HG03521 (cell line): ENCODE measurements at regions not wholly inside any gene's neighbourhood (a gene's known extent, or its start where the extent isn't known, plus 50 kb on each side); places are given as distances from the start of the nearest gene placed in this dataset.
"Not testable (repeated sequence)": the region's sequence is repeated elsewhere in the genome, so short reads cannot be mapped to it uniquely, and the experiment has no call there.

Experiments used
- ATAC-seq: cut with Tn5 transposase; IDR thresholded peaks from one replicate; pipeline ENCODE4 v1.9.1; 2021; ENCODE audit warnings: mild to moderate bottlenecking, moderate library complexity; ENCODE audit not compliant: unreplicated experiment

DNA sequence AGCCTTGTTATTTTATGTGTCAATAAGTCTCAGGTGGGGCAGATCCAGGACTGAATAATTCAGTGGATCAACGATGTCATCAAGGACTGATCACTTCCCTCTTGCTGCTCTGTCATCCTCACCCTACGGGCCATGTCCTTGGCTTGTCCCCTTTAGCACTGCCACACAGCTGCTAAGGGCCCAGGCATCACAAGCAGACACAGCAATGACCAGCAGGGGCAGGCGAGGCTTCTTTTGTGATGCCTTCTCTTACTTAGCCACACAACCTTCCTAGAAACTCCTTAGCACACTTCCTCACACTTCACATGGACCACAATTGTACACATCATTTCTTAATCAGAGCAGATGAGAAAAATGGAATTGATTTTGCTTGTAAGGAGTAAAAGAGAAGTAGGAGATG is 356.3 kb upstream of the SOX9 start:
- ATAC-seq, result peak; percentile 64

DNA sequence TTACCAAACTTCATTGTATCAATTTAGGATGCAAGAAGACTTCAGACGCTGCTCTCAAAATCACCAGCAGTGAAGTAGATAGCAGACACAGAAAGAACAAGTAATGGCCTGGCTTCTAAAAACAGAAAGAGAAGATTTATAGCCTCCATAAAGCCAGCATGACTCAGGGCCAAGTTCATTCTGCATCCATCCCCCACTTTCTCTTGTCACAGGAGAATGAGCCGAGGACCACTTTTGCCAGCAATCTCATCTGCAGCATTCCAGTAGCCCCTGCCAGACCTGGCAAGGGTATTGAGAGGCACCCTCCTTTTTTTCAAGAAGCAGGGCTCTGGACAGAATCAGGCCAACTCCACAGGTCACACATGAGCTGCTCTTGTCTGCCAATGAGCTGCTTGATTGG is 355.4 kb upstream of the SOX9 start:
- ATAC-seq, result no peak

DNA sequence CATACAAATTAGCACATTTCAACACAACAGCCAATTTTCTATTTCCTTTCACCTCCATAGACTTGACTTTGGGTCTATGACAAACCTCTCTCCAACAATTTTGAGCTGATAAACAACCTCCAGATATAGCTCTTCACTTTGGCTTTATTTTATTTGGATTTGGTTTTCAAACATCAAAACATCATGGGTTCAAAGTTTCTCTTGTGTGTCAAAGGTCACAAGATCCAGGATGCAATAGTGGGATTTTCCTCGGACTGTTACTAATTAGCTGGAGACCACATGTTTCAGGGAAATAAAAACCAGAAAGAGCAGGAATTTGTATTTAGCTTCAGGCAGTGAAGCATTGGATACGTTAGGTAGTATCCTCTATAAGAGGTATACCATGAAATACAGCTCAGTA is 351.0 kb upstream of the SOX9 start:
- no peak for ATAC-seq

DNA sequence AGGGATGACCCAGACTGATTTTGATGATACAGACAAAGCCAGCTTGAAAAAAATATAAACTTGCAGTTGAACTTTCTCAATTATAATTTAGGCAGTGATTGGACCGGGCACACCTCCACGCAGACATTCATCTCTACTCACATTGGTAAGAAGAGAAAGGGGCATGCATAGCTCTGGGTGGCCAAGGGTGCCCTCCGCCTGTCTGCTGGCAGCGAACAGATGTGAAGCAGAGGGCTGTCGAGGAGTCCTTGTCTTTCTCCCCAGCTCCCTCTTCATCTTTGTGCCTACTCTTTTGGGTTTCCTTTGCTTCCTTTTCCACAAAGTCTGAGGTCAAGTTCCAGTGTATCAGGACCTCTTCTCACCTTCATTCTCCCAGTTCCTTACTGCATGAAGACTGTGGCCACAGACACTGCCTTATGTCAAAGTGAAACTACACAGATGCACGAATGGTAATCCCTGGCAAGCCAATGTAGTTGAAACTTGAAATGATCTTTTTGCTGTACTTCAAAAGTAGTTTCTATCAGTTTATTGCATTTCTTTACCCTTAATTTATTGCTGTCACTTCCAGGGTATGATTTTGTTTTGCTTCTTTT is 343.7 kb upstream of the SOX9 start:
- no peak for ATAC-seq

DNA sequence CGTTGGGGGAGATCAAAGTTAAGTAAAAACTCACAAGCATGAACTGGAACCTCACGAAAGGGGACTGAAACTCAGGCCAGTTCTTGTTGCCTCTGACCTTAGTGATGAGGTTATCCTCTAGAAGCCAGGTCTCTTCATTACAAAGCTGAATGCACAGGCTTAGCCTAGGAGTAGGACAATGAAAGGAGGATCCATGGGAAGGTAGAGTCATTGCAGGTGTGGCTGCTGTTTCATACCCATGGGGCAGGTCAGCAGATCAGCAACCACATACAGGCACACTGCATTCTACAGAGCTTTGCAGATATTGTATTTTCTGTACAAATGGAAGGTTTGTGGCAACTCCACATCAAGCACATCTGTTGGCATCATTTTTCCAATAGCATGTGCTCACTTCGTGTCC is 341.3 kb upstream of the SOX9 start:
- no peak for ATAC-seq

DNA sequence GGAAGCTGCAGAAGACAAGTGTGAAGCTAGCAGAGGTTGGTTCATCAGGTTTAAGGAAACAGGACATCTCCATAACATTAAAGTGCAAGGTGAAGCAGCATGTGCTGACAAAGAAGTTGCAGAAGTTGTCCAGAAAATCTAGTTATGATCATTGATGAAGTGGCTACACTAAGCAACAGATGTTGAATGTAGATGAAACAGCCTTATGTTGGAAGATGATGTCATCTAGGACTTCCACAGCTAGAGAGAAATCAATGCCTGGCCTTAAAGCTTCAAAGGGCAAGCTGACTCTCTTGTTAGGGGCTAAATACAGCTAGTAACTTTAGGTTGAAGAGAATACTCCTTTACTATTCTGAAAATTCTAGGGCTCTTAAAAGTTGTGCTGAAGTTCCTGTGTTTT is 340.2 kb upstream of the SOX9 start:
- no peak for ATAC-seq

DNA sequence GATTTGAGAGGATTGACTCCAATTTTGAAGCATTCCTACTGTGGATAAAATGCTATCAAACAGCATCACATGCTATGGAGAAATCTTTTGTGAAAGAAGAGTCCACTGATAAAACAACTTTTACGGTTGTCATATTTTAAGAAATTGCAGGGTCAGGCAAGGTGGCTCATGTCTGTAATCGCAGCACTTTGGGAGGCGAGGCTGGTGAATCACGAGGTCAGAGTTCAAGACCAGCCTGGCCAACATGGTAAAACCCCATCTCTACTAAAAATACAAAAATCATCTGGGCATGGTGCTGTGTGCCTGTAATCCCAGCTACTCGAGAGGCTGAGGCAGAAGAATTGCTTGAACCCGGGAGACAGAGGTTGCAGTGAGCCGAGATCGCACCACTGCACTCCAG is 338.8 kb upstream of the SOX9 start:
- not testable (repeated sequence) for ATAC-seq

DNA sequence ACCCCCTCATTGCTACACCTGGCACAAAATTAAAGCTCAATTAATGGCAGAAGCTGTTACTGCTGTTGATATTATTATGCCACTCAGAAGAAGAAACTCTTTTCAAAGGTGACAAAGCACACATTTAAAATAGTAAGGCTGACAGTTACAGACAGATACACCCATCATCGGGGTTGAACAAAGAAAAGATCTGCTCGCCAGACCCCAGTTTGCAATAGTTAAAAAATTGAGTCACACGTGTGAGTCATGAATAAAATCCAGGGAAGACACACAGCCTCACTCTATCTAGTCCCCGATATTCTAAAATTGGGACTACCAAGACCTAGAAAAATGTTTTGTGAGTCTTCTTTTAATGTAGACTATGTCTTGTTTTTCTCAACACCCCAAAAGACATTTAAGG is 330.0 kb upstream of the SOX9 start:
- ATAC-seq, result no peak

DNA sequence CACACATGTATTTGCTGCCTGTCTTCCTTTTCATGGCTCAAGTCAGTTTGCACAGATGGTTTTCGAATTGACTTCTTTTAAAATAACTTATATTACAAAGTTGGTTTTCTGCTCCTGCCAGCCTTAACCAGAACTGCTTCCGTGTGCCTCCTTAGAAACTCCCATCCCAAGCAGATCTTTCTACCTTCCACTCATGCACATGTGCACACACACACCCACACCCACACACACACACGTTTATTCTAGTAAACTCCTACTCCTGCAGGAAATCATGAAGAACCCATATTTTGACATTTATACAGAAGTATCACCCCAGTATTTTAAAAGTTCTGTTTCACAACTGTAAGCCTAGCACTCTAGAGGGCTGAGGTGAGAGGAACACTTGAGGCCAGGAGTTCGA is 329.5 kb upstream of the SOX9 start:
- no peak for ATAC-seq

DNA sequence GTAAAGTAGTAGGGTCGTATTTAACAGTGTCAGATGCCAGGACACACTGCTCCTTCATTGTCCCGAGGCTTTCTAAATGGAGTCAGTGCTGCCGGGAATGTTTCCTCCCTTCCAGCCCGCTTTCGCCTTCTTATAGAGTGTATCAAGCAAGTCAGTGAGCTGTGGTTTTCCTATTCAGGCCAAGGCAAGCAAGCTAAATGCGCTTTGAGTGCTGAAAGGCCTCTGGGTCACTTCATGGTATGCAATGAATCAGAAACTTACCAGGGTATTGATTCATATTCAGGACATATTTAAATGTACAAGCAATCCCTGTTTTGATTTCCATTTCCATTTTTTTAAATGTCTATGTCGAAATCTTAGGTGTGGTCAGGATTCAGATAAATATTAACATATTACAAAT is 327.9 kb upstream of the SOX9 start:
- ATAC-seq, result no peak

DNA sequence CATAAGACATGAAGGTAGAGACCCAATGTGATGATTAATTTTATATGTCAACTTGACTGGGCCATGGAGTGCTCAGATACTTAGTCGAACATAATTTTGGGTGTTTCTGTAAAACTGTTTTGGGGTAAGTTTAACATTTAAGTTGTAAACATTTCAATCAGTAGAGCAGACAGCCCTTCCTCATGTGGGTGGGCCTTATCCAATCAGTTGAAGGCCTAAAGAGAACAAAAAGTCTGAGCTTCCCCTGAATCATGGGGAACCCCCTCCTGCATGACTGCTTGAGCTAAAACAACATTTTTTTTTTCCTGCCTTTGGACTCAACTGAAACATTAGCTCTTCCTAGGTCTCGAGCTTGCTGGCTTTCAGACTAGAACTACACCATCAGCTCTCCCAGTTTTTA is 327.3 kb upstream of the SOX9 start:
- no peak for ATAC-seq

DNA sequence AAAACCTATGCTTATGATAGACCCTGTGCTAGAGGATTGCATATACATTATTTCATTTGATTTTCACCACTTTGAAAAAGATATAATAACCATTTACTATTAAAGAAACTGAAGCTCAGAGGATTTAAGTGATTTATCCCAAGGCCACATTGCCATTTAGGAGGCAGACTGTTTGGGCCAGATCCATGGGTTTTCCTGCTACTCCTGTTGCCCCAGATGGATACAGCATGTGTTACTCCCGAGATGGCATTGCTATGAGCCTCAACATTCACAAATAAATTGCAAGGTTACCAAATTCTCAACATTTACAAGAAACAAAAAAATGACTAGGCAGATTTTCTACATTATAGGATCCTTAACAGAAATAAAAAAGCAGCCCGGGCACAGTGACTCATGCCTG is 322.1 kb upstream of the SOX9 start:
- no peak for ATAC-seq

DNA sequence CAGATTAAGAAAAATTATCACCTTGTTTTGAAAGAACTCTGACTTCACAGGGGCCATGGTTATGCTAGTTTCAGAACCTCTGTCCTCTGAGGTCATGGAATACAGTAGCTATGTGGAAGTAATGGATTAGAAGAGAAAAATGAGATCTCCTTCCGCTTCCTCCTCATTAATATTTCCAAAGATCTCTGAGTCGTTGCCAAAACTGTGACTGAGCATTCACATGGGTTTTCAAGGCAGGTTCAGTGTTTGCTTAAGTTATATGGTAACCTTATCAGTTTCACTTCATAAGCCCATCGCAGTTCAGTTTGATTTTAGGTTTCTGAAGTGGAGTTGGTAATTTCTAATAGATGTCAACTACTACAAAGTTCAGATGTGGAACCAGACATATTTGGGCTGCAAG is 321.2 kb upstream of the SOX9 start:
- no peak for ATAC-seq

DNA sequence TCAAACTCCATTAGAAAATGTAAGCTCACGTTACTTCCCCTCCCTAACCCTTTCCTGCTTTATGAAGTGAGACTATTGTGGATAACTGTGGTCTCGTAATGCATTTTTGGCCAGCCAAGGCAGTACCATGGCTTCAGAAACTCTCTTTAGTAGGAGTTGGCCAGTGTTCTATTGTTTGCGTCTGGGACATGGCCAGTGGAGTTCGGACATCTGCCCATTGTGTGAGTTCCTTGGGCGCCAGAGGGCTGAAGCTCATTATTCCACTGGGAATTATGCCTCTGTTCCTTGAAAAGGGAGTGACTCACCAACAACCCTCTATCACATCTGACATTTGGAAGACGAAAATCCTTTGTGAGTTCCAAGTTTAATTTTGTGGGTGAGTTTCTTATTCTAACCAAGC is 319.5 kb upstream of the SOX9 start:
- ATAC-seq, result no peak

DNA sequence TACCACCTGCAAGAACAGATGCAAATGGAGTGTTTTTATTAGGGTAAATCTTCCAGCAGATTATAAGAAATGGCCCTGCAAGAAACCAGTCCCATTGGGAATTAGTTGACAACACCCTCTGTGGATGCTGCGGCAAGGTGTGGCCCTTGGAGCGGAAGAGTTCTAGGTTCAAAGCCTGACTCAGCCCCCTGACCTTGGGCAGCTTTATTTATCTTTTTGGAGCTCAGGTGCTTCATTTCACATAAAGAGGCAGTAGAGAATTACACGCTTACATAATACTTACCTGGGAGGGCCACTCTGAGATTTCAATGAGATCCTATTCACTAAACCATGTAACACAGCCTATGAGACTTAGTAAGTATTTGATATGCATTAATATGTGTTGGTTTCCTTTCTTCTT is 318.2 kb upstream of the SOX9 start:
- ATAC-seq, result no peak

DNA sequence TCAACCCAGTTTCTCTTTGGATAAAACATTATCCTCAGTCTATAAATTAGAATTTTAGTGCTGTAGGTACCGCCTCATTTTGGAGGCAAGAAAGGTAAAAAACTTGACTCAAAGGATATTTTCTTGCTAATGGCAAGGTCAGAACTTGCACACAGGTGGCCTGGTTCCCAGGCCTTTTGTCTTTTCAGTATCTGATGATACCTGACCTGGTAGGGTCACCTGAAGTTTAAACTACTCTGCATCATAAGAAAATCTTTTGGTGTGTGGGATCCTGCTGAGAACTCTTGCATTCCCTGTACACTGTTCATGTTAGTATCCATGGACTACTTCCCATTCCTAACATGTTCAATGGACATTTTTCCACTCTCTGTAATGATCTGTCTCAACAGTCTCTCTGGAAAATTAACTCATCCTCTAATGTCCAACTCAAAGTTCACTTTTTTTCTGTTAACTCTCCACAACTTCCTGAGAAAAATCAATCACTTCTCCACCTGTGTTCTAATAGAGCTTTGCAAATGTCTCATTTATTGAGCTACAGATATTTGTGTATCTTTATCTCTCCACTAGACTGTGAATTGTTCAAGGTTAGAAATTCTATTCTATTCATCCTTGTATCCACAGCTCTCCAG is 317.1 kb upstream of the SOX9 start:
- ATAC-seq, result no peak

DNA sequence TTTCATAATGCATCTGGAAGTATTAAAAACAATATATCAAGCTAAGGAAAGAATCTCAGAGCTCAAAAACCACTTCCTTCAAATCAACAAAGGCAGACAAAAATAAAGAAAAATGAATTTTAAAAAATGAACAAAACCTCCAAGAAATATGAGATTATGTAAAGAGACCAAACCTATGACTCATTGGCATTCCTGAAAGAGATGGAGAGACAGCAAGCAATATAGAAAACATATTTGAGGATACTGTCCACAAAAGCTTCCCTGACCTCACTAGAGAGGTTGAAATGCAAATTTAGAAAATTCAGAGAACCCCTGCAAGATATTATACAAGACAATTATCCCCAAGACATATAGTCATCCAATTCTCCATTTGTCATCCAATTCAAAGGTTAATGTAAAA is 311.3 kb upstream of the SOX9 start:
- no peak for ATAC-seq

DNA sequence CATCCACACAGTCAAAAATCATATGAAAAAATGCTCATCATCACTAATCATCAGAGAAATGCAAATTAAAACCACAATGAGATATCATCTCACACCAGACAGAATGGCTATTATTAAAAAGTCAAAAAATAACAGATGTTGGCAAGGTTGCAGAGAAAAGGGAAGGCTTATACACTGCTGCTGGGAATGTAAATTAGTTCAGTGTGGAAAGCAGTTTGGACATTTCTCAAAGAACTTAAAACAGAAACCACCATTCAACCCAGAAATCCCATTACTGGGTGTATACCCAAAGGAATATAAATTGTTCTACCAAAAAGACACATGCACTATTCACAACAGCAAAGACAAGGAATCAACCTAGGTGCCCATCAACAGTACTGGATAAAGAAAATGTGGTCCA is 307.0 kb upstream of the SOX9 start:
- ATAC-seq, result not testable (repeated sequence)

DNA sequence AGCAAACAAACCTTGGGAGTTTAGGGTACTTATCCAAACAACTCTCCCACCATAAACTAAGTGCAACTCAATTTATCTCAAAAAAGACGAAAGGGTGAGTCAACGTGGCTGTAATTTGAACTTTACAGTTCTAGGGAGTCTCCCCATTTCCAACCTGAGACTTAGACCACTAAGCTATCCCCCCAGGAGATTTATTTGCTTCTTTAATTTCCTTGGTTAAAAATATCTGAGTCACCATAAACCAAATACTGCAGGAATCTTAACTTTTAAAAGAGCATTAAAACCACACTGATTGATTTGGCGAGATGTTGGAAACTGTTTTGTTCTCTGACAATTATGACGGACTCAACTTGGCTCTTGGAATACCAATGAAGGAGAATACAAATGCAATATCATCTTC is 299.3 kb upstream of the SOX9 start:
- no peak for ATAC-seq

DNA sequence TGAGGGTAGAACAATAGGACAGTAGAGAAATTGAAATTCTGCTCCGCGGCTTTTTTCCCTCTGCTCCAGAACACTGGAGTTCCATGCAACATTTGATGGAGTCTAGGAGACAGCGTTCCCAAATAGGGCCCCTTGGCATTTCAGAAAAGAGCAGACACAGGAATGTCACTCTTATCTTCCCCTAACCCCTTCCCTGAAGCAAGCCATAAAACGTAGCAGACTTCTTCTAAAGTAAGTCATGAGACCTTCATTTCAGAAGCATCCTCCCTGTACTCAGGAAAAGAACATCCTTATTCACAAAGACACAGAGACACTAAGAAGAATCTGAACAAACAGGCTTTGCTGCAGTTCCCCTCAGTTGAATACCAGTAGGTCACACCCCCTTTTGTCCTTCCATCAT is 296.1 kb upstream of the SOX9 start:
- no peak for ATAC-seq

DNA sequence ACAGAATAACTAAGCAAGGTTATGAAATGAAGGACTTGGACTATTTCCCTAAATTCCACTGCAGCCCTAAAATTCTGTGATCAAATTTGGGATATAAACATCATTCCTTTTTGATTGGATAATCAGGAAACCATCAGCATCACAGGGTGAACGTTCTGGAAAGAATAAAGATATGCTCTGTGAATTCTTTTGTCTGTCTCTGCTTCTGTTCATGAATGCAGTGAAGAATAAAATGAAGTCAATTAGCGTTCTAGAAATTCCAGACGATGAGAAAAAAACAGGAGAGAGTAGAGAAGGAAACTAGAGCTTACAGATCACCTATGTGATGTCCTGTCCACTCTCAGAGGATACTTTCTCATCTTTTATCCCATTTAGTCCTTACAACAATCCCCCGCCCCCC is 295.1 kb upstream of the SOX9 start:
- no peak for ATAC-seq

DNA sequence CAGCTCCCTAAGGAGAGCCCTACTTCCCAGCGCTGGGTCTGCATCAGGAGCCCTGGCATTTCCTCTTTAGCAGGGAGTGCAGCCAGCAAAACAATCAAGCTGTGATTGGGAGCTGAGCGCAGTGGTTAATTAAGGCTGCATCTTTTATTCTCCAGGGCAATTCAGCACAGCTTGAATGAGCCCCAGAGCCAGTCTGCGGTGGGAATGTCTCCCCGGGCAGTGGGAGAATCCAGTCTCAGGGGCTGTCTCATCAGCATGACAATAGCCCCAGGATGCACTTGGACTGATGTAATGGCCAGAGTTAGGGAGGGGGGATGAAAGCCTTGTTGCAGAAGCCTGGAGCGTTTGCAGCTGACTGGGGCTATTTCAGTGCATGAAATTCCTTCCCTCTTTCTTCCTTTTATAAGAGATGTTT is 292.6 kb upstream of the SOX9 start:
- no peak for ATAC-seq

DNA sequence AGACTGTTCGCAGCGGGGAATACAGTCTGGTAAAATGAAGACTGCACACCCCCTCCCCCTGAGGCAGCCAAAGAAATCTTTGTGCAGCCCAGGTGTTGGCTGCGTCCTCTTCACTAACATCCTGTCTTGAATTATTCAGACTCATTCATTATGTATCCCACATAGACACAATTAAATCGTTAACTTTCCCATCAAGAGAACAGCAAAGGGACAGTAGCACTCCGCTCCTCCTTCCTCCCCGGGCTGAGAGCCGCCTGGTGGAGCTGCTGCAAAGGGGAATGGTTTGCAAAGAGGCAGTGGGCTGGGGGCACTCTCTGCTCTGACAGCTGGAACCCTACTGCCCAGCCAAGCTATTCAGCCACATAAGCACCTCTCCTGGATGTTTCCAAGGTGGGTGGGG is 290.0 kb upstream of the SOX9 start:
- no peak for ATAC-seq
